ENCODE measurements at regions not wholly inside any gene's neighbourhood (a gene's known extent, or its start where the extent isn't known, plus 50 kb on each side); places are given as distances from the start of the nearest gene placed in this dataset.
"Not testable (repeated sequence)": the region's sequence is repeated elsewhere in the genome, so short reads cannot be mapped to it uniquely, and the experiment has no call there.

GRCh38 chr5:15367489-15367888 is 132.5 kb upstream of the FBXL7 start:
- 91 to 93% methylated on average over 3 of the region's 3 CpGs for WGBS, 2 donors
- TF ChIP-seq EP300 (IDR thresholded peaks at IDR 0.05) = no peak
- no peak for TF ChIP-seq CTCF (IDR thresholded peaks at IDR 0.05)
- TF ChIP-seq POLR2AphosphoS5 (IDR thresholded peaks at IDR 0.05) = no peak
- TF ChIP-seq POLR2A (IDR thresholded peaks at IDR 0.05) = no peak
- Histone ChIP-seq H3K27me3 (no peaks in the 10 kb centered on the region), H3K9me3 (no peaks in the 10 kb centered on the region), H3K36me3 (no peaks in the 10 kb centered on the region), H3K4me1 (peaks cover 0 to 18% (median 11%) of the 10 kb centered on the region in 4 donors), H3K4me3 (no peak overlapping the region), H3K27ac (no peak overlapping the region)
- DNase-seq = no peak
- intact Hi-C loops (cut with DNase I) = no loop called here

GRCh38 chr5:15366676-15367391 is 133.1 kb upstream of the FBXL7 start:
- Histone ChIP-seq H3K4me3 (no peak overlapping the region), H3K27me3 (no peaks in the 10 kb centered on the region), H3K27ac (no peak overlapping the region), H3K36me3 (no peaks in the 10 kb centered on the region), H3K9me3 (no peaks in the 10 kb centered on the region), H3K4me1 (peaks cover 0 to 18% (median 11%) of the 10 kb centered on the region in 4 donors)
- no peak for DNase-seq
- no peak for TF ChIP-seq EP300 (IDR thresholded peaks at IDR 0.05)
- no peak for TF ChIP-seq CTCF (IDR thresholded peaks at IDR 0.05)
- TF ChIP-seq POLR2AphosphoS5 (IDR thresholded peaks at IDR 0.05) = no peak
- TF ChIP-seq POLR2A (IDR thresholded peaks at IDR 0.05) = no peak
- WGBS, 2 donors = 57 to 64% methylated on average over 6 of the region's 6 CpGs
- intact Hi-C loops (cut with DNase I) = no loop called here

GRCh38 chr5:15365070-15365469 is 134.9 kb upstream of the FBXL7 start:
- intact Hi-C loops (cut with DNase I) = no loop called here

GRCh38 chr5:15363601-15364000 is 136.4 kb upstream of the FBXL7 start:
- no peak for DNase-seq
- intact Hi-C loops (cut with DNase I) = no loop called here

More at GRCh38 chr5:15365070-15365469, 134.9 kb upstream of the FBXL7 start:
- no peak for TF ChIP-seq CTCF (IDR thresholded peaks at IDR 0.05)
- TF ChIP-seq POLR2AphosphoS5 (IDR thresholded peaks at IDR 0.05) = no peak
- TF ChIP-seq POLR2A (IDR thresholded peaks at IDR 0.05) = no peak
- no peak for TF ChIP-seq EP300 (IDR thresholded peaks at IDR 0.05)
- no peaks in the 10 kb centered on the region for H3K27me3 ChIP-seq
- H3K27ac ChIP-seq = no peak overlapping the region
- DNase-seq = no peak
- H3K4me1 ChIP-seq = peaks cover 0 to 7% (median 3%) of the 10 kb centered on the region in 4 donors
- H3K4me3 ChIP-seq = no peak overlapping the region
- H3K36me3 ChIP-seq = no peaks in the 10 kb centered on the region
- no peaks in the 10 kb centered on the region for H3K9me3 ChIP-seq

GRCh38 chr5:15357092-15357453 is 142.9 kb upstream of the FBXL7 start:
- intact Hi-C loops (cut with DNase I); H3K4me1 ChIP-seq; H3K27ac ChIP-seq; DNase-seq; H3K27me3 ChIP-seq; H3K9me3 ChIP-seq; H3K36me3 ChIP-seq; H3K4me3 ChIP-seq: not testable (repeated sequence)
- WGBS, 2 donors = 58 to 76% methylated on average over 4 of the region's 4 CpGs

More at GRCh38 chr5:15363601-15364000, 136.4 kb upstream of the FBXL7 start:
- no peak overlapping the region for H3K4me3 ChIP-seq
- WGBS, 2 donors = 73 to 82% methylated on average over 2 of the region's 2 CpGs
- peaks cover 0 to 7% (median 3%) of the 10 kb centered on the region in 4 donors for H3K4me1 ChIP-seq
- no peak overlapping the region for H3K27ac ChIP-seq
- no peaks in the 10 kb centered on the region for H3K9me3 ChIP-seq
- TF ChIP-seq POLR2A (IDR thresholded peaks at IDR 0.05) (no peak), CTCF (IDR thresholded peaks at IDR 0.05) (no peak), POLR2AphosphoS5 (IDR thresholded peaks at IDR 0.05) (no peak), EP300 (IDR thresholded peaks at IDR 0.05) (no peak)
- H3K36me3 ChIP-seq = no peaks in the 10 kb centered on the region
- no peaks in the 10 kb centered on the region for H3K27me3 ChIP-seq

GRCh38 chr5:15356308-15357091 is 143.5 kb upstream of the FBXL7 start:
- H3K27ac ChIP-seq; H3K36me3 ChIP-seq; H3K27me3 ChIP-seq; H3K9me3 ChIP-seq; intact Hi-C loops (cut with DNase I); H3K4me3 ChIP-seq; DNase-seq; H3K4me1 ChIP-seq: not testable (repeated sequence)
- 61 to 83% methylated on average over 4 of the region's 4 CpGs for WGBS, 2 donors

All from sigmoid colon (tissue), 6 donors.